NCI-H69 (cell line): ENCODE measurements at regions not wholly inside any gene's neighbourhood (a gene's known extent, or its start where the extent isn't known, plus 50 kb on each side); places are given as distances from the start of the nearest gene placed in this dataset.
A peak's percentile ranks its signal among the peaks of the same experiment; 100 is the strongest.
"Not testable (repeated sequence)": the region's sequence is repeated elsewhere in the genome, so short reads cannot be mapped to it uniquely, and the experiment has no call there.

Experiments used
- DNase-seq: peaks from one replicate; lab custom pipeline; 2025; lab: John Stamatoyannopoulos, UW

DNA sequence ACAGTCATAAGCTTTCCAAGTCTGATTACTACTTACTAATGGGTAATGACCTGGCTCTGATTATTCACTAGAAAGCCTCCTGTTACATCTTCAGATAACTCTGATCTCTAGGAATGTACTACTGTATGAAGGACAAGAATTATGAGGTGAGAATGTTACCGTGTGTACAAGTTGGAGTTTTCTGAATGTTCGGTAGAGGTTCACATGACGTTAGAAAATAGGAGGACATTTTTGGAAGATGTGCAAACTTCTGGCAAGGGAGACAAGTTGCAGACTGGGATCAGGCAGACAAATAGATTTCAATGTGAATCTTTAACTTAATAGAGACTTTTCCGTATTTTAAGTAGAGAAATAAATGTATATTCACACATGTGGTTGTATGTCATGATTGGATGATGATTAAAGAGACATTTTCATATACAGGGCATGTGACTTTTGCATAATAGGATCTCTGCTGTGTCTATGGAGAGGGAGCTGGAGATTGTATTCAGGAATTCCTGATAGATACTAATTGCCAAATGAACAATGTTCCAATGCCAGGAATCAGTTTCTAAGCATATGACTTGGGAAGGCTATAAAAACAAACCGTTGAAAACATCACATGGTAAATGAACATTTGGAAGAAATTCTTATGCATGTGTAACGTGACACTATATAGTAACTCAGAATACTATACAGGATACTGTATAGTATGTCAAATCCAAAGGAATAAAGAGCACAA, 1695.8 kb upstream of the PIK3C3 start:
- DNase-seq, result no peak

DNA sequence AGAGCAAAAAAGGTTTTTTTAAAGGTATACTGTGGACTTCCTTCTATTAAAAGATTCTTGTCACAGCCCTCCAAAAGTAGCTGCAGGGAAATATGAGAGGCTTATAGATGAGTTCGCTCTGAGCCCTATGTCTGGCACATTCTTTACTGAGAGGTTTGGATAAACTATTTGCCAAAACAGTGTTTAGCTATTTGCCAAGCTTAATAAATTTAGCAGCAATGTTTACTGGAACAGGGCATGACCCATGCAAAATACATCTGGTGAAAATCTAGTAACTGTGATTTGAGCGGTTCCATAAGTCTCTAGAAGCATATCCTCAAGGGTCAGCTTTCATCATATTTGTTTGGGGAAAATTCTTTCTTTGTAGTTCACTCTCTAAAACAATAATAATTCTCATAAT, 1696.7 kb upstream of the PIK3C3 start:
- DNase-seq, result no peak

DNA sequence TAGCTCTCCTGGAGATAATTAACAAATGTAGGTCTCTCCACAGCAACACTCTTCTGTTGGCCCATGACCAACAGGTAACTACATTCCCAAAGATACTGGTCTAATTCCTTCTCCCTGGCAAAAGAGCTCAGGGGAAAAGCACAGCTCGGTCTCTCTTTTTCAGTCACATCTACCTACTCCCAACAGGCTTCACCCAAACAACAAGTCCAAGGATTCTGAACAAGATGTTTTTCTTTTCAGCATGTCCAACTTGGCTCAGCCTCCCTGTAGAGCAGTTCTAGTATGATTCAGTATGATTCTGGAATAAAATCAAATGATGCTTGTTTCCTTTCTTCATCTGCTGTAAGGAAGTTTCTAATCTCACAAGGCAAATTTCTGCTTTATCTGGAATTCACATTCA, 1704.8 kb upstream of the PIK3C3 start:
- DNase-seq, result peak; percentile 11

DNA sequence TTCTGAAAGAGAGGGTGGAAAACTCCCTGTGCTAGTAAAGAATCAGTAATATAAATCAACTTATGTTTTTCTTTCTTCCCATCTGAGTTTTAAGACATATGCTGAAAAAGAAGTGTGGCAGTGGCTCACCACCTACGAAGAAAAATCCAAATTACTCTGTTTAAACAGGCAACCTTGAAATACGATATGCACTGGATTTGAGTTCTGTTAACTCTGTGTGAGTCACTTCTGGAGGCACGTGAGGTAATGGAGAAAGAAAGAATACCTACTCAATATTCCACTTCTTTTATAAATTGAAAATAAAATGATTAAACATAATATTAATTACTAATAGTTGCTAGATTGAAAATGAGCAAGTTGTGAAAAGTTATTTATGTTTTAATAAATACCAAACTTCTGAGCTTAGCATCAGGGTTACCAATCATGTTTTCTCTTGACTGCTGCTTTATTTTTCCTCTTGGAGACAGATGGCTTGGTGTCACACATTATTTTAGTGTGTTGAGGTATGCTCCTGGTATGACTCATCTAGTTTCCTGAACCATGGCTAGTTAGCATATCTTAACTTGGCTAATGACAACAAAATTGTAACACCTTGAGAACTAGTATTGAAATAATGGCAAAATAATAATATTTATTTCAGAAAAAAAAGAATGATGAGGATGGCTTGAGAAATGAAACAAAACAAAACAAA, 1705.5 kb upstream of the PIK3C3 start:
- DNase-seq, result peak; percentile 59

DNA sequence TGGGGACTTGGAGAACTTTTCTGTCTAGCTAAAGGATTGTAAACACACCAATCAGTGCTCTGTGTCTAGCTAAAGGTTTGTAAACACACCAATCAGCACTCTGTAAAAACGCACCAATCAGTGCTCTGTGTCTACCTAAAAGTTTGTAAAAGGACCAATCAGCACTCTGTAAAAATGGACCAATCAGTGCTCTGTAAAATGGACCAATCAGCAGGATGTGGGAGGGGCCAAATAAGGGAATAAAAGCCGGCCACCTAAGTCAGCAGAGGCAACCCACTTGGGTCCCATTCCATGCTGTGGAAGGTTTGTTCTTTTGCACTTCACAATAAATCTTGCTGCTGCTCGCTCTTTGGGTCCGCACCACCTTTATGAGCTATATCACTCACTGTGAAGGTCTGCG, 1709.4 kb upstream of the PIK3C3 start:
- not testable (repeated sequence) for DNase-seq

DNA sequence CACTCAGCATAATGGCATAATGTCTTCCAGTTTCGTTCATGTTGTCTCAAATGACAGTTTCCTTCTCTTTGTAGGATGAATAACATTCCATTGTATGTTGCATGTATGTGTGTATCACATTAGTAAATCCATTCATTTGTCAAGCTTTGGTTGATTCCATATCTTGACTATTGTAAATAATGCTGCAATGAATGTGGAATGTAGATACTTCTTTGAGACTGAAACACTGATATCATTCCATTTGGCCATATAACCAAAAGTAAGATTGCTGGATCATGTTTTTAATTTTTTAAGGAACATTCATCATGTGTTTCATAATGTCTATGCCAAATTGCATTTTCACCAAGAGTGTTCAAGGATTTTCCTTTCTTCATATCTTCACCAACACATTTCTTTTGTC, 1711.4 kb upstream of the PIK3C3 start:
- no peak for DNase-seq

DNA sequence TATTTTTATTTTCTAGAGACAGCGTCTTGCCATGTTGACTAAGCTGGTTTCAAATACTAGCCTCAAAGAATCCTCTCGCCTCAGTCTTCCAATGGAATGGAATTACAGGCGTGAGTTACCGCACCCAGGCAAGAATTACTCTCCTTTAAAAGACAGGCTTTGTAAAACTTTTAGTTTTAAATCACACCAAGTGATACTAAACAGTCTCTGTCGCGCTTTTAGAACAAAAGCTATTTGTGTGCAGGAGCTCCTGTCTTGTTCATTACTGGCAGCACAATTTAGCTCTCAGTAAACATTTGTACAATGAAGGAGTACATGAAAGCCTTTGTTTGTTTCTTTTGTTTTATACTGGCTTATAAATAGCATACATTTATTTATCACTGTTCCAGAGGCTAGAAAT, 1719.2 kb upstream of the PIK3C3 start:
- DNase-seq, result no peak

DNA sequence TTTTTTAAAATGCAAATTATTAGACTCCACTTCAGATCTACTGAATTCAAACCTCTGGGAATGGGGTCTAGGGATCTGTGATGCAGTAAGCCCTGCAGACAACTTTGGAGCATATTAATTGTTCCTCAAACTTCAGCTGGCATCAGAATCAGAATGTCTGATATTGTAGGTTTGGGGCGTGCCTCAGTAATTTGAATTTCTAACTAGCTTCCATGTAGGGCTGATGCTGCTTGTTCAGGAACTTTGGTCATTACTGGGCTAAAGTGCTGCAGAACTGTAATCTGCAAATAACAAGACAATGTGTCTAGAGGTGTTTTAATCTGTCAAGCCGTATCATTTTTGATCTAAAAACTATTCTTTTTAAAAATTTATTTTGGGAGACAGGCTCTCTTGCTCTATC, 1719.7 kb upstream of the PIK3C3 start:
- DNase-seq, result no peak

DNA sequence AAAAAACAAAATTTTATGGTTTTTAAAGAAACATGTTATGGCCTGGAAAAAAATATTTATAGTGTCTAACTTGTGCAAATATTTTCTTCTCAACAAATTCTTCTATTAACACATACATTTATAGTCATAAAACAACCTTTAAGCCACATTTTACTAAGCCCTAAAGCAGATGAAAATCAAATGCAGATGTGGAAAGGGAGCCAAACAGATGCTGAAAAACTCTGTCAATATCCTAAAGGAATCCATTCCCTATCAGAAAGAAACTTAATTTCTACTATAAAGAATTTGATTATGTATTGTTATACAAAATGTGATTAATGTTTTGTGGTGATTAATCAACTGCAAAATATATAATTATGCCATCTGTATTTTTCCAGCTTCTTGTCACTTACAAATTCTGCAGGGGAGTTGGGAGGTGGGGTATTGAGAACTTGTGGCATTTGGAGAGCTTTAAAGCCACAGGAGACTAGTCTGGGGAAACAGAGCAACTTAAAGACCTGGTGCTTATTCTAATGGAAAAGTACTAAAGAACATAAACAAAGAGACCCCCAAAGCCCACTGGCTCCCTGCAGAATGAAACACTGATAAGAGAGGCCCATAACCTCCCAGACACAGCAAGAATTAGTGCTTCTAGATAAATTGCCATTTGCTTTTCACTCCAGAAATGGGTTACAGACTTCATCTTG, 1721.0 kb upstream of the PIK3C3 start:
- DNase-seq, result no peak

DNA sequence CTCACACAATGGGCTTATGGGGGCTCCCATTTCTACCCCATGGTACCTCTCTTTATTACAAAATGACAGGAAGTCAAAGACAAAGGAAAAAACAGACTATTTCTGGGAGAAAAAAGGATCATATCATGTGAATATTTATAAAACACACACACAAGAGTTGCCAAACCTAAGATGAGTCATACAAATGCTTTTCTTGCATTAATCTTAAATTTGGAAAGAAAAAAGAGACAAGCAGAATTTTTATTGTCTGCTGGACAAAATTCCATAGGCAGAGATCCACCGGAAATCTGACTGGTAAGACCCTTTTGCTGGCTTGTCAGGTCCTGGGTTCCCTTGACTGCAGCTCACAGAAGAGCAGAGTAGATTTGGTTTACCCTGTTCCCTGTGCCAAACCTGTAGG, 1732.3 kb upstream of the PIK3C3 start:
- no peak for DNase-seq

DNA sequence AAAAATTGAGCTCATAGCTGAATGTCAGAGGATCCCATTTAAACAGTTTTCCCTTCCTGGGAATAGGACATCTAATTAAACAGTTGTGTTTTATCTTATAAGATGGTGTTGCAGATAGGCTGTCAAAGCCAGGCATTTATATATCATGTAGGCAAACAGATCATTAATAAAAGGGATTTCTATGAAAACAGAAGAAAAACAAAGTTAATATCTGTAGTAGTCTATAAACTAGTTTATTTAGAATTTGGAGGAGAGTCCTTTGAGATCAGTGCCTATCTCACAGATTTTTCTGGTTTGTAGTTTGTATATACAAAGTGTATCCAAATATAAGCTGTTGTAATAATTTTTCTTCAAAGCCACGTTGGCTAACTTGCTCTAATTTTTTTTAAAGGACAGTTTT, 1738.2 kb upstream of the PIK3C3 start:
- no peak for DNase-seq

DNA sequence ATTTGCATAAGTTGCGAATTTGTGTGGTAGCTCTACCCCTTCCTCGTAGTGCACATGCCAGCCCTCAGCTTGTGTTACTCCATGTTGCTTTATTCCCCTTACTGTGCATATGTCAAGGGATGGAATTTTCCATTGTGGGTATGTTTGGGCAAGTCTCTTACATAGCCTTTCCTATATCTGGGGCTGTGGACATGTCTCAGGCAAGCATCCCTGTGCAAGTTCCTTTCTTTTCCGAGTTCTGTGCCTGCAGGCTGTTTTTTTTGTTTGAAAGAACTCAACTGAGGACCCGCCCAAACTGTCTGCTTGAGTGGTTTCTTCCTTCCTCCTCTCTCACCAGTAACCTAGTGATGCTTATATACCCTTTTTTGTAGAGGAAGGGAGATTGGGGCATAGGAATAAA, 1739.1 kb upstream of the PIK3C3 start:
- DNase-seq, result no peak

DNA sequence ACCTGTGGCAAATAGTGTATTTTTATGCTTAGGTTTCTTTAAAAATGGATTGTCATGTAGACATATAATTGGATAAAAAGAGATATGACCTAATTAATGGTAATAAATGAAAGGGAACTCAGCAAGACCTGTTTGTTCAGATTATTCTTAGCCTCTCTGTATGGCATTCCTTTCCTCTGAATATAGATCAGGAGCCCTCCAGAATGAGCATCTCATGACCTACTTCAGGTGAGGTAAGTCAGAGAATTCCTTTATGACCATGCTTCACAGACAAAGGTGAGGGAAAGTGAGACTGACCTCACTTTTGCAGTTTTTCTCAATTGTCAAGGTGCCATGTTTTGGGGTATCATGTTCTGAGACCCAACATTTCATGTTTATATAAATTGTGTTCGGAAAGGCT, 1744.3 kb upstream of the PIK3C3 start:
- DNase-seq, result no peak

DNA sequence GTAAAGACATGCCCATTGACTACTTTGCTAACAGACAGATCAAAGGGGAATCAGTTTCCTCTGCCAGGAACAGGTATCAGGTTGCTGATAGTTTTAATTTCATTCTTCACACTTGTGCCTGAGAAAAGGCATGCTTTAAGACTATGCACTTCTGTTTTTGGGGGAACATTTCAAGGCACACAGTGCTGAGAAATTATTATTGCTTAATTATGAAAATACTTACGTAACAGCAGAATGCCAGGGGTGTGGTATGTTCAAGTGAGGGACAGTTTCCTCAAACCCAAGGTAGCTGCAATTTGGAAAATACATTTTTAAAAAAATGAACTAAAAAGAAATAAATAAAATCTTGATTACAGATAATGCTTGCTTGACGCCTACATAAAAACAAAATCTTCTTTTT, 1746.1 kb upstream of the PIK3C3 start:
- DNase-seq, result no peak

DNA sequence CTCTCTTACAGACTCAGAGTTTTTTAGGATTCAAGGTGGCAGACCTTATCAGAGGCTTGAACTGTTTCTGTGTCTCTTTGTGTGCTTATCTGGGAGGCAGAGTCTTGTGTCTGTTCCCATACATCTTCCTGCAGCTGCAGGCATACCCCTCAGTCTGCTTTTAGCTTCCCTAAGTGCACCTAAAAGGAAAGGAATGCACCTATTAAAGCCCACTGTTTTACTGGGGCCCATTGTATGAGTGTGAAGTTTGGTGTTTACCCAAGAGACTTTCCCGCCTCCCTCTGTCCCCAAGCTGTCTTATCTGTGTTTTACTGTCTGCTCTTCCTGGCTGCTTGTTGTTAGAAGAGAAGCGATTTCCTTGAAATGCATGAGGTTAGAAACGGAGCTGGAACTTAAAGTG, 1757.3 kb upstream of the PIK3C3 start:
- no peak for DNase-seq

DNA sequence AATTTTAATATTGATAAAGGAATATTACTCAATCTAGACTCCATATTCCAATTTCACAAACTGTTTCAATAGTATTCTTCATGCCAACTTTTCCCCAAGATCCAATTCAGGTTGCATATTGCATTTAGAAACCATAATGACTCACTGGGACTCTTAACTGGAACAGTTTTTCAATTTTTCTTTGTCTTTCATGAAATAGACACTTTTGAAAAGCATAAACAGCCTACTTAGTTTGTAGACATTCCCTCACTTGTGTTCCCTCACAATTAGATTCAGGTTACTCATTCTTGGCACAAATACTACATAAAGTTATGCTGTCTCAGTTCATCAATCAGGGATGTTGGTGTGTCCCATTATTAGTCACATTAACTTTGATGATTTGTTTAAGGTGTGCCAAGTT, 1768.4 kb upstream of the PIK3C3 start:
- no peak for DNase-seq

DNA sequence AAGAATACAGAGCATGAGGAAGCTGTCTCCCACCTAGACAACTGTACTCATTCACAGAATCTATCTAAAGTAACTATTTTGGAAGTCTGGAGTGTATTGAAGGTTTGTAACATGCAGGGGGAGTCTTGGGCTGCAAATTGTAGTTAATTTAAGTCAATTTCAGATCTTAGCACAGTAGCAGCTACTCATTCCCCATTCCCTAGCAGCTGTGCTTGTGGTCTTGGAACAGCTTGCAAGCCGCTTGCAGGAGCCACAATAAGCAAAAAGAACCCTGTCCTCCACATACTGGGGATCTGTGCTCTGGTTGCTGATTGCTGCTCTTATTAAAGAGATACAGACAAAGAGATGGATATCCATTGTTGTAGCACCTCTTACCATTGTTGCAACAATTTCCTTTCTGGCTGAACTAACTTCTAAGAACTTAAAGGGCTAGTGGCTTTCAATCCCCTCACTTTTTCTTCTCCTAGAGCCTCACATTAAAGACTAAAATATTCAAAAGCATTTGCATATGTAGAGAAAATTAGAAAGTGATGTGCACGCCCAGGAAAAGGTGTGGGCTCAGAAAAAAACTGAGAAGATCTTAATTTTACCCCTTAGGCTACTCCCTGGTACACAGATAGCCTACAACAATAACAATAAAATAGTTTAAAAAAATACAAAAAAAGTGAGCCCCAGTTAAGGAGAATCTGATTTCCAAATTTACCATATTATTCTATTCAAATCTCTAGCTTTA, 1775.1 kb upstream of the PIK3C3 start:
- no peak for DNase-seq

DNA sequence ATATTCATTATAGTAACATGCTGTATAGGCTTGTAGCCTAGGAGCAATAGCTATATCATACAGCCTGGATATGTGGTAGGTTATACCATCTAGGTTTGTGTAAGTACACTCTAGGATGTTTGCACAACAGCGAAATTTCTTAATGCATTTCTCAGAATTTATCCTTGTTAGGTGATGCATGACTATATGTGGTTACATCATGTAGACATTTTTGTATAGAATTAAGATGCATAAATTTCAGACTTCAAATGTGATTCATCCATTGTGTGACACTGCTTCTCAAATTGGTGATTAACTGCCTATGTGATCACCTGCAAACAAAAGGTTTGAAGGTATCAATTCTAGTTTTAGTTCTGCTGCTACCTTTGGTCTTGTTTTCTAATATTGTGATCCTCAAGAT, 1787.0 kb upstream of the PIK3C3 start:
- DNase-seq, result no peak

DNA sequence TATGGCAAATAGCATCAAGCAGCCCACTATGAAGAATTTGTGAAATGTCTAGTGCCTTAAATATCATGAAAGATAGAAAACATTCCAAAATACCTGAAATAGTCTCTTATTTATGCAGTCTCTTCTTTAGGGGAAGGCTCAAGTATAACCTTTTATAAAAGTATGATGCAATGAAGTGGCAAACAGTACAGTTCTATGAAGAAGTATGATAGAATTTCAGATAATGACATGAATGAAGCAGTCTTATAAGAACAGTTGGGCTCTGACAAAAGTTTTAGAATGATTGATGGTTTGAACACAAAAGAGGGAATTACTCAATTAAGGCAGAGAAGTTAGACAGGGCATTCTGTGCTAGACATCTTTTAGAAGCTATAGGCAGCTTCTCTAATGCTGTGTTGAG, 1791.8 kb upstream of the PIK3C3 start:
- DNase-seq, result peak; percentile 27

DNA sequence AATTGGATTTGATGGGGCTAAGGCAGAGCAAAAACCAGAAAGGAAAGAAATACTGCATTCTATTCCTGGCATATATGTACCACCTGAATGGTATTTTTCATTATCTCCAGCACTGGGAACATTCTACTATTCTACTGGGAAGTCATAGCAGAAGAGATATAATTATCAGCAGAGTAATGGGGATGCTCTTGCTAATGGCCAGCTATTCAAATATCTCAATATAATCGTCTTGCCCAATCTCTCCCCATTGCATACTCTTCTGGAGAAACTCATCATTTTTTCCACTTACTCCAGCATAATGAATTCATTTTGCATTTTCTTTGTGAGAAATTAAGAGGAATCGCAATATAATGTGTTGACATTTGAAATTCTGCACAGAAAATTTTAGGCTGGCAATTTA, 1794.7 kb upstream of the PIK3C3 start:
- DNase-seq, result no peak

DNA sequence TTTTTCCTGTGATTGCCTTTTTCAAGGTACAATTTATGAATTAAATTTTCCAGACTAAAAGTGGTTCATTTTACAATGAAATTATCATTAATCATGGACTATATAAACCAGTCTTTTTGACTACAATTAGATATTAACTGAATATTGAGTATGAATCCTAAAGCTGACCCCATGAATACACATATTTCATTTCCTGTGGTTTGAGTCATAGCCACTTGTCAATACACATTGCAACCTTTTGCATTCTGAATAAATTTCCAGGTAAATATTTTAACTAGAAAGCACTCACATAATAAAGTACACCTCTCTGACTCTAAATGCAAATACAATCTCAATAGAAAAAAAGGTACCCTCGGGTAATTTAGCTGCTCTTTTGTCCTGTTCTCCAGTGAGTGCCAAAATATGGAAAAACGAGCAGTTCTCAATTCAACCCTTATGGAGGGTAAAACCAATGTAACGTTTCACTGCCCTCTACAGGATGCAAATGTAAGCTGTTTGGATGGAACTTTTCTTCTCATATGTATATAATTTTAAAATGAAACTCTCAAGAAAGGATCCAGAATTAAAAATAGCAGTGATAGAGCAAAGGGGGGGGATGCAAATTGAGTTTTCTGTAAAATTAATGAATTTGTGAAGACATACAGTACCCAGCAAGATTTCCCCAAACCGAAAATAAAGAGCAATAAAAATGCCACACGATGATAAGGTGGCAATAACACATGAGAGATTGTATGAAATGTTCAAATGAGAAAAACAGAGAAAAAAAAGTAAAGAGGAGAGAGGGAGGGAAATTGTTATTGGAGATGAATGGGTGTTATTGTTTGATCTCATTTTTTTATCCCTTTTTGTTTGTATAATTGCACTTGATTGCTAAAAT, 1795.7 kb upstream of the PIK3C3 start:
- peak; percentile 93 for DNase-seq

DNA sequence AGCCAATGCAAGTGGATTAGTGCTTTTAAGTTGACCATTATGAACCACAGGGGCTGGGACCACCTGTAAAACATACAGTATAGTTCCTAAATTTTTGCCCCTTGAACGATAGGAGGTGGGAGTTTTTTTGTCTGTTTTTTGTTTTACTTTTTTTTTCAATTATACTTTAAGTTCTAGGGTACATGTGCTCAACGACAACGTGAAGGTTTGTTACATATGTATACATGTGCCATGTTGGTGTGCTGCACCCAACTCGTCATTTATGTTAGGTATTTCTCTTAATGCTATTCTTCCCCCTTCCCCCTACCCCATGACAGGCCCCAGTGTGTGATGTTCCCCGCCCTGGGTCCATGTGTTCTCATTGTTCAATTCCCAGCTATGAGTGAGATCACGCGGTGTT, 1797.9 kb upstream of the PIK3C3 start:
- no peak for DNase-seq
